ENCODE measurements at regions not wholly inside any gene's neighbourhood (a gene's known extent, or its start where the extent isn't known, plus 50 kb on each side); places are given as distances from the start of the nearest gene placed in this dataset.

DNA sequence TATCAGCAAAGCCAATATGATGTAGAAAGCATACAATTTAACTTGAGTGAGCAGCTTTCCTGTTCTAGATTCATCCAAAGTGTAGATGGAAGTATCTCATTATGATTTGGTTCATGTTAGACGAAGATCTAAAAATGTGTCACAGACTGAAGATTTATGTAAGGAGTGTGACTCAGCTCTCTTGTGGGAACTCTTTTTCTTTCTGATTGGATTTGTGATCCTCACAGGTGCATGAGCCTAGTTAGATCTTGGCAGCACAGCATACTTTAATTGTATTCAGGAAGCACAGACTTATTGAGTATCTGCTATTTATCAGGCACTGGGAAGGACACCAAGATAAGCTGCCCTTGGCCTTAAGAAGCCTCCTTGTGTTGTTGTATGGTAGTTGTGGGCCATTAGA is 147.1 kb downstream of the C11orf91 start:
- TF ChIP-seq CTCF (IDR thresholded peaks at IDR 0.05) (no peak), POLR2A (IDR thresholded peaks at IDR 0.05) (no peak)
